Peyer's patch (tissue), 4 donors: ENCODE measurements at regions not wholly inside any gene's neighbourhood (a gene's known extent, or its start where the extent isn't known, plus 50 kb on each side); places are given as distances from the start of the nearest gene placed in this dataset.

Experiments
- CTCF ChIP-seq, 6 experiments: fragments of 450-650 bp in 4 of 6; fragments of 200-600 bp in 2 of 6; sonication (generic) in 1 of 6; IDR thresholded peaks; one replicate each; pipeline ENCODE4 v1.5.1; 2017 to 2019; ENCODE audit warnings: antibody characterized with exemption in 6 of 6, mild to moderate bottlenecking in 3 of 6, moderate library complexity in 1 of 6
- POLR2A ChIP-seq, 2 donors: fragments of 450-650 bp; IDR thresholded peaks; one replicate each; pipeline ENCODE4 v1.5.1; 2017; ENCODE audit warnings: antibody characterized with exemption in 2 of 2, mild to moderate bottlenecking in 2 of 2, moderate library complexity in 2 of 2

GRCh38 chr3:147493666-147494065 is 84.5 kb downstream of the ZIC1 start:
- no peak for TF ChIP-seq CTCF (IDR thresholded peaks at IDR 0.05)
- TF ChIP-seq POLR2A (IDR thresholded peaks at IDR 0.05): no peak
